ENCODE measurements at regions not wholly inside any gene's neighbourhood (a gene's known extent, or its start where the extent isn't known, plus 50 kb on each side); places are given as distances from the start of the nearest gene placed in this dataset.

DNA sequence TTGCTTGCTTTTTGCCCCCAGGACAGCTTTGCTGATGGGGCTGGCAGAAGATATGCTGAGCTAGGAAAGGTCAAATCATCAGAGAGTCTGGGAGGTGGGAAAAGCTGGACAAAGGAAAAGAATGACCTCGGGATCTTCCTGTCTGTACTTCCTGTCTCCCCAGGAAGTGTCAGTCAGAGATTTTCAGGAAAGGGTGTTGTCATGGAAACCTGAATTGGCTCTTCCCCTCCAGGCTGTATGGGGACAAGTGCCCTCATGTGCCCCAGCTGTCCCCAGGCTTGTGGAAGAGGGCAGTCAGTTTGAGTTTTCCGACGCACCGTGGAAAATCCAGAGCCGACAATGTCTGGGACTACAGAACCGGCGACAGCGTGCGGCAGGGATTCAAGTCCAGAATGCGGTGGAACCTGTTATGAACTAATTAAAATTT, 122.7 kb upstream of the ZFHX3 start:
- DNase-seq: no peak

- no peak for DNase-seq
Observed at GRCh38 chr16:73166947-73167550, 119.1 kb upstream of the ZFHX3 start.

GRCh38 chr16:73166441-73166851, 118.5 kb upstream of the ZFHX3 start:
- no peak for DNase-seq

GRCh38 chr16:73163238-73163815, 115.4 kb upstream of the ZFHX3 start:
- no peak for DNase-seq

DNA sequence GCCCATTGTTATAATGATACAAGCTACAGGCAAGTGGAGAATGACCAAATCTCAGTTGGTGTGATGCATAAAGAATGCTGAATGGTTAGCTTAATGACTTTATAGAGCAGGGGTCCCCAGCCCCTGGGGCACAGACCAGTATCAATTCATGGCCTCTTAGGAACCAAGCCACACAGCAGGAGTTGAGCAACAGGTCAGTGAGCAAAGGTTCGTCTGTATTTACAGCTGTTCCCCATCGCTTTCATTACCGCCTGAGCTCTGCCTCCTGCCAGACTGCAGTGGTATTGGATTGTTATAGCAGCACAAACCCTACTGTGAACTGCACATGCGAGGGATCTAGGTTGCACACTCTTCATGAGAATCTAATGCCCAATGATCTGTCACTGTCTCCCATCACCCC, 114.0 kb upstream of the ZFHX3 start:
- DNase-seq: no peak

- no peak for DNase-seq
Observed at GRCh38 chr16:73159296-73159695, 111.4 kb upstream of the ZFHX3 start.

DNA sequence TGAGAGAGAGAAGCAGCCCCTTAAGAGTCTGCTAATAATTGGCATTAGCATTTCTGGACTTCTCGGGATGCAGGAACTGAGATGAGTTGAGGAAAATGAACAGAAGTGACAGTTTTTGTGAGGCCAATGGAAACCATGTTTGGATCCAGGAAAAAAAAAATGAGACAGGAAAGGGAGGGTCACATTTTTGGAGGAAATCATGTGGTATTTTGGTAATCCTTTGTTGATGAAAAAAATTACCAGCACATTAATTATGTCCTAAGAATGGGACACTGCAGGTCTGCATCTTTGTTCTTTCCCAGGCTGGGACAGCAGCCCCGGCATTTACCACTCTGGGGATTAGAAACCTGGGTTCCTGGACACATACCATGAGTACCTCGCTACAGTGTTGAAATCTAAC, 109.9 kb upstream of the ZFHX3 start:
- DNase-seq: no peak

DNA sequence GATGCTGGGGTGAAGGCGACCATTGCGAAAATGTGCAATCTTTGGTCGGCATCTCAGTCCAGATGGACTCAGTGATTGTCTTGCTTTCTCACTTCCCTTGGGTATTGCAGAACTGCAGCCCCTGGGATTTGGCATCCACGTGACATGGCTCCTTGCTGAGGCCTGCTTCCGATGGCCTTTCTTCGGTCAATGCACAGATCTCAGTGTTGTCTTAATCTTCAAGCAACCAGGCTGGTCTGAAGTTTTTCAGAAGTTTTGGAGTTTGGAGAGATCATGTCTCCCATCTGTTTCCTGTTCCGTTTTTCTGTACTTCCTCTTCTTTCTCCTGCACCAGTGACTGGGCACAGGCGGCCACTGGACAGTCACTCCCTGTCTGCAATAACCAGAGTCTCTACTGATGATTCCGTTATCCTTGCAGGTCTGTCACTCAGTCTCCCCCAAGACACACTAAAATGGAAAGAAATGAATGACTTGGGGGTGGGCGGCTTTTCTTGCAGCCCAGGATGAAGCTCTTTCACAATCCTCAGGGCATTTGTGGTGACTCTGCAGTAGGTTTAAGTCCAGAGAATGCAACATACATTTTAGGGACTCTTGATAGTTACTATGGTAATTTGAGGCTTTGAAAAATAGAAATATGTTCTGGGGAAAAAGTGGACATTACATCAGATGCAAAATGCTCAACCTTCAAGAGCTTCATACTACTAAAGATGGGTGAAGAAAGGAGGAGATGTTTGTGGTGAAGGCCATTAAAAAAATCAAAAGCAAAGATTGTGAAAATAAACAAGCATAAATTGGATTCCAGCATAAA, 106.3 kb upstream of the ZFHX3 start:
- no peak for DNase-seq

GRCh38 chr16:73152386-73153125, 104.6 kb upstream of the ZFHX3 start:
- no peak for DNase-seq

DNA sequence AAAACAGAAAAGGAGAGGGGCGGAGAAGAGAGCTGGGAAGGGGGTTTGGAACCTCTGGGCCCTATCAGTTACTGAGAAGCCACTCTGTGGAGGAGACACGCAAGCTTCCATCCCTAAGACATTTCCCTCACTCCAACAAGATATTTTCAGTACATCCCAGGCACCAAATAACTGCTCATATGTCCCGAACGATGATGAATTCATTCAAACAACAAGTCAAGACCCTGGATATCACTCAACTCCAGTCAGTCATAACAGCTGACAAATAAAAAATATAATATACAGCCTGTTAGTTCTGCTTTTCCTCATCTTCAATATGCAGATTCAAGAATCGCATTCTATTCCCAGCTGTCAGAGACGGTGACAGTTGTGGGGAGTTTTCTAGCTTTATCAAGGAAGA, 104.0 kb upstream of the ZFHX3 start:
- DNase-seq: no peak

- DNase-seq: no peak
Observed at GRCh38 chr16:73151225-73151624, 103.3 kb upstream of the ZFHX3 start.

- no peak for DNase-seq
Observed at GRCh38 chr16:73150786-73151185, 102.9 kb upstream of the ZFHX3 start.

DNA sequence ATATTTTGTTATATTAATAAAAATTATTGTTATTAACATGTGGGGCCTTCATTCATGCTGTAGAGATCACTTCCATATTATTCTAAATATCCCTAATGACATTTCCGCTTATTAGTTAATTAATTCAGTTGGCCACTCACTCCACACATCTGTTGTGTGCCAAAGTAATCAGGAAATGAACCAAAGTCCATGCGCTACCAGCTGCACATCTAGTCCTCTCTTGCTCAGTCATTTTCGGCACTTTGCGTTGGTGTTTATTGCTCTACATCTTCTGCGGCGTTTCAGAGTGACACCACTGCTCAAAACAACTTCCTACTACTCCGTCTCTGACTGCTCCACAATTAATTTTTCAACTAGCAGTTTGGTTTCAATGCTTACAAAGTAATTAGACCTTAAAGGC, 101.4 kb upstream of the ZFHX3 start:
- no peak for DNase-seq

GRCh38 chr16:73147958-73148357, 100.0 kb upstream of the ZFHX3 start:
- DNase-seq: no peak

- no peak for DNase-seq
Observed at GRCh38 chr16:73145166-73145880, 97.4 kb upstream of the ZFHX3 start.

GRCh38 chr16:73143576-73144422, 95.9 kb upstream of the ZFHX3 start:
- DNase-seq: no peak

DNA sequence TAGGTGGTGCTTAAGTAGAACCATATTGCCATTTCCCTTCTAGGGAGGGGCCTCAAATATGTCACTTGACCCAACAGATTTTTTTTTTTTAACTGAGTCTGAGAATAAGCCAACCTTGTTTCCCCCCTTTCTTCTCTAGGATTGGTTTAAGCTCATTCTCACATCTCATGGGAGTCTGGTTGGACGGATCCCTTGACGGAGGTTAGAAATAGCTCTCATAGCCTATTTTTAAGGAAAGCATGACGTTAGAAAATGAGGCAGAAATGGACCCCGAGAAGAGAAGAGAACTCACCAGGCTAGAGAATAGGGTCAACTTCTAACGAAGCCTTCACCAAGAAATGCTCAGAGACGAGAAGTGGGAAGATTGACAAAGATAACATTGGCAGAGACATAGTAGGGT, 95.1 kb upstream of the ZFHX3 start:
- DNase-seq: no peak

- DNase-seq: no peak
Observed at GRCh38 chr16:73142053-73142854, 94.3 kb upstream of the ZFHX3 start.

GRCh38 chr16:73140929-73141328, 93.0 kb upstream of the ZFHX3 start:
- DNase-seq: no peak

GRCh38 chr16:73131156-73131862, 83.4 kb upstream of the ZFHX3 start:
- DNase-seq: no peak
